Hematopoietic multipotent progenitor cell treated with erythropoietin and hydrocortisone succinate and interleukin-3 and kit ligand, for 6 days (in vitro differentiated cells): ENCODE measurements at regions not wholly inside any gene's neighbourhood (a gene's known extent, or its start where the extent isn't known, plus 50 kb on each side); places are given as distances from the start of the nearest gene placed in this dataset.
"Not testable (repeated sequence)": the region's sequence is repeated elsewhere in the genome, so short reads cannot be mapped to it uniquely, and the experiment has no call there.

Experiments
- DNase-seq: peaks from one replicate; pipeline ENCODE4 v3.0.0-alpha.2; 2015

GRCh38 chr1:157288492-157288891, 150.3 kb upstream of the ETV3 start:
- no peak for DNase-seq

DNA sequence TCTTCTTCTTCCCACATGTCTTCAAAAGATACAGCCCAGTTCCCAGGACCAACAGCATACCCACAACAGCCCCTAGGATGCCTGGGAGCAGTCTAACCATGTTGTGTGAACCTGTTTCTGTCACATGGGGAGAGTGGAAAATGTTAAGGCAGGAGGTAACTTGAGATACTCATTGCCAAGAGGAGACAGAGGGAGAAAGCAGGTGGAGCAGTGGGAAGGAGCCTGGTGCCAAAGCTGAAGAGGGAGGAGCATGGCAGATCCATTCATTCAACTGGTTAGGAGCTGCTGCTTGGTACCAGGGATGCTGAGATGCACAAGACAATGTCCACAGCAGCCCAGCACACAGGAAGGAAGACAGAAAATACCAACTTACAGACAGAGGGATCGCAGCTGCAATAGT, 149.8 kb upstream of the ETV3 start:
- DNase-seq = no peak

DNA sequence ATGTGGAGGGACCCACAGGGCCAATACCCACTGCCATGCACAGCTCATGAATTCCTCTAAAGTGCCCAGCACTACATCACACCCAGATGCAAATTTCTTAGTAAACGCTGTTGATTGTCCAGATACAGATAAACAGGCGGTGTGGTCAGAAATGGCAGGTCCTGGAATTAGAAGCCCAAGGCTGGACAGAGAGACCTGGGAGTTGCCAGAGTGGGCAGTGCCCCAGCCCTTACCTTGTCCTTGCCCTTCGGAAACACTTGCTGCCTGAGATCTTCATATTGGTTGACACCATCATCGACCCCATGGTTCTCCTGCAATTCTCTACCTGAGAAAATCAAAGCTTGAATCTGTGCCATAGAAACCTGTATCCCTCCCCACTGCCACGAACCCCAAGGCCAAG, 149.3 kb upstream of the ETV3 start:
- no peak for DNase-seq

- DNase-seq = no peak
Measured at GRCh38 chr1:157286646-157287420, 148.6 kb upstream of the ETV3 start.

DNA sequence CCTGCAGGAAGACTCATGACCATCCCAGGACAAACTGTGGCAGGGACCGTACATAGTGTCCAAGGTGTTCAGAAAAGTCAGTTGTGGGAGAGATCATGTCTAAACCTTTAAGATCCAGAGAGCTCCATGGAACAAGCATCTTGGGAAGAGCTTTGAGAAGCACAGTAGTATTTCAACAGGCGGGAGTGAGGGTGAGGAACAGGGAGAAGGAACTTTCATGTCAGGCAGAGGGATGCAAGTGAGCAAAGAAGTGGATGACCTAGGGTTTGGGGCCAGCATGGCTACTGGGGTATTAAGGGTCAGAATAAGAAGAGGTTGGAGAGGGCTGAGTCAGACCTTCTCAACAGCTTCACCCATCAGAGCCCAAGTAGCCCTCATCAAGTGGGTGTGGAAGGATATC, 147.9 kb upstream of the ETV3 start:
- no peak for DNase-seq

DNA sequence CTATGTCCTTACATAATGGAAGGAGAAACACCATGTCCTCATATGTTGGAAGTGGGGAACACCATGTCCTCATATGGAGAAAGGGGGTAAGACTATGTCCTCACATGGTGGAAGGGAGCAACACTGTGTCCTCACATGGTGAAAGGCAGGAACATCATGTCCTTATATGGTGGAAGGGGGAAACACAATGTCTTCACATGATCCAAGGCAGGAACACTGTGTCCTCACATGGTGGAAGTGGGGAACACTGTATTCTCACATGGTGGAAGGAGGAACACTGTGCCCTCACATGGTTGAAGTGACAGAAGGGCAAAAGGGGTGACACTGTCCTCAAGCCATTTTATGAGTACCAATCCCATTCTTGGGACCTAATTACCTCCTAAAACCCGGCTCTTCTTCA, 146.3 kb upstream of the ETV3 start:
- DNase-seq = no peak

- DNase-seq = no peak
Measured at GRCh38 chr1:157279802-157280140, 141.6 kb upstream of the ETV3 start.

- DNase-seq = peak; percentile 93
Measured at GRCh38 chr1:157279138-157279801, 141.1 kb upstream of the ETV3 start.

- peak; percentile 26 for DNase-seq
Measured at GRCh38 chr1:157278383-157279137, 140.4 kb upstream of the ETV3 start.

DNA sequence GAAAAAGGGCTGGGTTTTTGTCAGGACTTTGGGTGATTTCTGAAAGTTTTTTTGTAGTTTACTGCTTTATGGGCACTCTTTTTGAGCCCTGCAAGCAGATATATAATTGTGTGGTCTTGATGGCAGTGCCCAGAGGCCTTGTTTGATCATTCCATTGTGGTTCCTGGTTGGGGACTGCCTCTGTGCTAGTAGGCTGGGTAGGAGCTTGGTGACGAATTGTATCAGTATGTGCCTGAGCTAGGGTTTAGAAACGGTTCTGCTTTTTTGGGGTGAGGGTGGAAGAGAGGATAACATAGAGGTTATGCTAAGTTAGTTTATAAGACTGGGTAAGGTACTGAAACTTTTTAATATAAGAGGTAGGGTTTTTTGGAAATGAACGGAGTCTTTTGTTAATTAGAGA, 139.7 kb upstream of the ETV3 start:
- DNase-seq = no peak

GRCh38 chr1:157277281-157277680, 139.1 kb upstream of the ETV3 start:
- DNase-seq = no peak

DNA sequence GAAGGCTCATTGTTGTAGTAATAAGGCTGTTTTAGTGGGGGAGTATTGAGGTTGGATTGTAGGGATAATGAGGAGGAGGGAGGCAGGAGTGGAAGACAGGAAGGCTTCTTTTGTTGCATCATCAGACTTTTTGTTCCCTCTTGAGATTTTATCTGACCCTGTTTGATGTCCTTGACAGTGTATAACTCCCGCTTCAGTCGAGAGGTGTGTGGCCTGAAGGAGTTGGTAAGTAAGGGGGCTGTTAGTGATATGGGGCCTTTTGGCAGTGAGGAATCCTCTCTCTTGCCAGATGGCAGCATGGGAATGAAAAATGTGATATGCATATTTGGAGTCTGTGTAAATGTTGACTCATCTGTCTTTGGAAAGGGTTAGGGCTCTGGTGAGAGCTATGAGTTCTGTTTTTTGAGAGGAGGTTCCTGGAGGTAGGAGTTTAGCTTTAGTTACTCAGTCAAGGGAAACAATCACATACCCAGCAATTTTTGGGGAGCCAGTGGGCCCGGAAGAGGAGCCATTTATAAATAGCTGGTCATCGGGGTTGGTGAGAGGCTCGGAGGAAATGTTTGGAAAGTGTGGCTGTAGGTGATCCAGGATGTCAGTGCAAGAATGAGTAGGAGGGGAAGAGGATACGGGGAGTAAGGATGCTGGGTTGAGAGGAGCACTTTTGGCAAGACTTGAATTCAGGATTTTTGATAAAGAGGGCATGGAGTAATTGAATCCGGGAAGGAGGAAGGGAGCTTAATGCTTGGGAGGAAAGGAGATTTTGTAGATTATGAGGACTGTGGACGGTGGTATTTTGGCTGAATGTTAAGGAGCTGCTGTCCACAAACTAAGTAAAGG, 136.7 kb upstream of the ETV3 start:
- DNase-seq = peak; percentile 57

DNA sequence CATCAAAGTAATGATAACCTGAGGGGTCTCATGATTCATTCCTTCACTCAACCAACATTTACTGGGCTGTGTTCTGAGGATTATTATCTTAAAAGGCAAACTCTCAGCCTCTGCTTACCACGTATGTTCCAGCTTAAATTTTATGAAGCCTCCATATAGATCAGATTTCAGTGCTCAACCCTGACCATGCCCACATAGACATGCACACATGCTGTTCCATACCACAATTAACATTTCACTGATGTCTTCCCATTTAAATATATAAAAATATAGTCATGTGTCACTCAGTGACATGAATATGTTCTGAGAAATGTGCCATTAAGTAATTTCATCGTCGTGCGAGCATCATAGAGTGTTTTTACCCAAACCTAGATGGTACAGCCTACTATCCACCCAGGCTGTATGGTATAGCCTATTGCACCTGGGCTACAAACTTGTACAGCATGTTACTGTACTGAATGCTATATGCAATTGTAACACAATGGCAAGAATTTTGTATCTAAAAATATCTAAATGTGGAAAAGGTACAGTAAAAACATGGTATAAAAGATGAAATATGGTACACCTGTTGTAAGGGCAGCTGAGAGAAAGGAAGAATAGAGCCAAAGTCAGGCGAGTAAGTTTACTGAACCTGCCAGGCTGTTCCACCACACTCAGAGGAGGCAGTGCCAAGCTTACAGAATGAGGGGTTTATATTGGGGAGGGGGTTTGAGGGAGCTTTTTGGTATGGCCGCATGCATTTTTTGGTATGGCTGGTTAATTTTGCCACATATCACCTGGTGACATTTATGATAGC, 134.7 kb upstream of the ETV3 start:
- no peak for DNase-seq

- no peak for DNase-seq
Measured at GRCh38 chr1:157272264-157272663, 134.1 kb upstream of the ETV3 start.

GRCh38 chr1:157270705-157271274, 132.6 kb upstream of the ETV3 start:
- no peak for DNase-seq

DNA sequence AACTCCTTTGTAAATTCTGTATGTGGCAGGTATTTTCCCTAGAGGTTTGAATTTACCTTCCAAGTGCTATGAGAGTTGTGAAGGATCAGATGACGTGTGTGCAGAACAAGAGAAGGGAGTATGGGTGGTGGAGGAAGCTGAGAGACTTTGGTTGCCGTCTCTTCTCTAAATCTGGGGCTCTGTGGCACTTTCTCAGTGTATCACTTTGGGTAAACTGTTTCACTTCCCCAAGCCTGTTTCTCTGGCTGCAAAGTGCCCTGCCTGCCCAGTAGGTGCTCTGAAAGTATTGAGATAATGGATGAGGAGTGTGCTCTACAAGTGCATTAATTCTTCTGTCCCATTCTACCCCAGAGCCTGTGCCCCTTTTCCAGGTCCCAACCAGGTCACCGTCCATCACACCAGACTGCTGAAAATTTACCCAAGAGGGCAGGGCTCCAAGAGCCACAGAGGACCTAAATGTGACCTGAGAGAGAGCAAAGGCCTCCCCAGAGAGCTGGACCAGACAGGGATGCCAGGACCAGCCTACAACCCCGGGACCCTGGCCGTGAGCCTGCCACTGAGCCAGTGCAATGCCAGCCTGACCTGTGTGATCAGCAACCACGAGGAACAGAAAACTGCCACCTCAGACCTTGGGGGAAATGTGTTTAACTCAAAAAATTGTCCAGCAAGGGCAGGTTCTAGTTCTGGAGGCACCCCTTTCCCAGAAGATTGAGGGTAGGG, 131.6 kb upstream of the ETV3 start:
- DNase-seq = no peak

GRCh38 chr1:157262891-157263290, 124.7 kb upstream of the ETV3 start:
- DNase-seq = no peak

GRCh38 chr1:157262422-157262821, 124.2 kb upstream of the ETV3 start:
- no peak for DNase-seq

DNA sequence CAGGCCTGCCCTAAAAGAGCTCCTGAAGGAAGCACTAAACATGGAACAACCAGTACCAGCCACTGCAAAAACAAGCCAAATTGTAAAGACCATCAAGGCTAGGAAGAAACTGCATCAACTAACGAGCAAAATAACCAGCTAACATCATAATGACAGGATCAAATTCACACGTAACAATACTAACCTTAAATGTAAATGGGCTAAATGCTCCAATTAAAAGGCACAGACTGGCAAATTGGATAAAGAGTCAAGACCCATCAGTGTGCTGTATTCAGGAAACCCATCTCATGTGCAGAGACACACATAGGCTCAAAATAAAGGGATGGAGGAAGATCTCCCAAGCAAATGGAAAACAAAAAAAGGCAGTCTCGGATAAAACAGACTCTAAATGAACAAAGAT, 117.7 kb upstream of the ETV3 start:
- DNase-seq = not testable (repeated sequence)

DNA sequence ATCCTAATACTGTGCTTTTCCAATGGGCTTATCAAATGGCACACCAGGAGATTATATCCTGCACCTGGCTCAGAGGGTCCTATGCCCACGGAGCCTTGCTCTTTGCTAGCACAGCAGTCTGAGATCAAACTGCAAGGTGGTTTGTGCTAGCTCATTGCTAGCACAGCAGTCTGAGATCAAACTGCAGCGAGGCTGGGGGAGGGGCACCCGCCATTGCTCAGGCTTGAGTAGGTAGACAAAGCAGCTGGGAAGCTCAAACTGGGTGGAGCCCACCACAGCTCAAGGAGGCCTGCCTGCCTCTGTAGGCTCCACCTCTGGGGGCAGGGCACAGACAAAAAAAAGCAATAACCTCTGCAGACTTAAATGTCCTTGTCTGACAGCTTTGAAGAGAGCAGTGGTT, 116.0 kb upstream of the ETV3 start:
- DNase-seq = not testable (repeated sequence)

- DNase-seq = no peak
Measured at GRCh38 chr1:157252473-157252872, 114.3 kb upstream of the ETV3 start.
